Posterior vena cava (tissue), 2 donors: ENCODE measurements at regions not wholly inside any gene's neighbourhood (a gene's known extent, or its start where the extent isn't known, plus 50 kb on each side); places are given as distances from the start of the nearest gene placed in this dataset.

Experiments used
- DNase-seq: peaks from one replicate; pipeline ENCODE4 v3.0.0-alpha.2; 2020; ENCODE audit warnings: low spot score
- intact Hi-C, 2 donors: fragments of 100-400 bp; cut with DNase I; formaldehyde crosslinking; loops; one replicate each; pipeline versions ENCODE4 v1.14.1 to v1.14.2; 2022 to 2023
- donor health status: DM: yes; HTN: yes; CAD: no.
- donor health status: DM: yes; HTN: yes; CAD: no.

GRCh38 chr7:115883629-115884028, 146.9 kb downstream of the TFEC start:
- intact Hi-C loops: no loop called here
- no peak for DNase-seq

DNA sequence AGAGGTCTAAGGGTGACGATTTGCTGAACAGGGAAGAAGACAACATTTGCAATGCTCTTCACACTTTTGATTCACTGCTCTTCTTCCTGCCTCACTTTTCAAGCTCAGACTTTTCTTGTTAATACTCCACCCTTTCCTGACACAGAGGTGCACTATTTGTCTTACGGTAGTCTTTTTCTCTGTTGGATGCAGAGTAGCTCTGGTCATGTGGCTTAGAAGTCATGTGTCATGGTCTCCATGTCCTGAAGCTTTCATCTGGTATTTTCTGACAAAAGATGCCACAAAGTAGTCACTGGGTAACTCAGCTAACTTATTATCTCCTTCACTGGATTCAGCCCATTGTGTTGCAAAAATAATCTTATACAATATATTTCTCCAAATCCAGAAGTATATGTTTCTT, 149.1 kb downstream of the TFEC start:
- intact Hi-C loops: no loop called here
- DNase-seq: no peak

GRCh38 chr7:115879171-115879570, 151.4 kb downstream of the TFEC start:
- intact Hi-C loops: no loop called here
- DNase-seq: no peak

DNA sequence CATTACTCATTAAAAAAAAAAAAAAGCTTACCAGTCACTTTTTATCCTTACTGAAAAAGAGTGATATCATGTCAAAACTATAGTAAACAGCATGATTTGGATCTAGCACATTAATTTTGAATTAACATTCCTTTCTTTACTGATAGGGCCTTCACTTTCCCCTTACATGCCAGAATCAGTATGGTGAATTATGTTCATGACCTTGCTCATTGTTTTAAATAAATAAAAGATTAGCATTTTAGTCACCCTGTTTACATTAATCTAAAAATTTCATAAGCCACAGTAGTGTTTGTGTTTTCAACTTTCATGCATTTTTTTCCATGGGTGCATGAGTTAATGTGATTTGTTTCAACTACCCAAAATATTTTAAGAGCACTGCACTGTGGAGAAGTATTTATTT, 160.8 kb downstream of the TFEC start:
- DNase-seq: no peak
- intact Hi-C loops: no loop called here

DNA sequence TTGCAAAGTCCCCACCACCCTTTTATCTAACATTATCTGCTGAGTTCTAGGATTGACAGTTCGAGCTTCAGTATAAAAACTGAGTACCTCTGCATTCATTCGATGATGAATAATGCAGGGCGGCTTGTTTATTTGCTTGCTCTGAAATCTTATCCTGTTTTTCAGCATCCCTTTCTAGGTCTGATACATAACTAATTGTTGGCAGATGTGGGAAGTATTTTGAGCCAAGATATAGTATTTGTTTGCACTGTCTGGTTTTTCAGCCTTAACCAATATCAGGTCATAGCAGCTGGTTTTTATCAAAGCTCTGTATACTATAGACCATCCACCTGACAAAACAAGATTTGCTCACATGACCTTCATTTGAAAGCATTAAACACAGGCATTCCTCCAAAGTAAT, 161.4 kb downstream of the TFEC start:
- DNase-seq: no peak
- intact Hi-C loops: no loop called here

- intact Hi-C loops: no loop called here
- no peak for DNase-seq
Measured at GRCh38 chr7:115868369-115868768, 162.2 kb downstream of the TFEC start.

DNA sequence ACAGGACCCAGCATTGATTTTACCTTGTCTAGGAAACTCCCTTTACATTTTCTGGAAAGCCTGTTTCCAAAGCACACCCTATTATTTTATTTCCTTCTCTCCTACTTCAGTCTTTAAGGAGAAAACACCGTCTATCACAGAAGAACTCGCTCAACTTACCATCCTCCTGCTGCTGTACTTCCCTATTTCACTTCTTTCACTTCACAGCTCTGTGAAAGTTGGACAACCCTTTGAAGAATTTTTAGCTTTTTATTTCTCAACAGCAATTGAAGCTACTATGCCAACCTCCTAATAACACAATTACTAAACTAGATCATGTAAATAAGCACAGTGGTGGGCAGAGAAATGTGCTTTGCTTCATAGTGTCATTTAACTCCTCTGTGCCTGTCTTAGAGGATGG, 166.5 kb downstream of the TFEC start:
- intact Hi-C loops: no loop called here
- no peak for DNase-seq

DNA sequence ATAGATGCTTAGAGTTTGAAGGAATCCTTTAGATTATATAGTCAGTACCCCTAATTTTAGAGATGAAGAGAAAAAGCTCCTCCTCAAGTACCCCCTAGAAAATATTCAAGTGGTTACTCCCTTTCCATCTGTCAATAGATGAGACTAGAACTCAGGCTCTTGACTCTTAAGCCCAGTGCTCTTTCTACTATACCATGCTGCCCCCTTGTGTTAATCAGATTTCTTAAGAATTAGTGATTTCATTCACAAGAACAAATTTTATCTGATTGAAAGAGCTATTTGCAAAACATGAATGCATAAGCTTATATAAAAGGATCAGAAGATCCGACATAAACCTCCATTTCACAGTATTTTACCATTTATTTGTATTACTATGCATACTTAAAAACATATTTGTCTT, 179.3 kb downstream of the TFEC start:
- intact Hi-C loops: no loop called here

DNA sequence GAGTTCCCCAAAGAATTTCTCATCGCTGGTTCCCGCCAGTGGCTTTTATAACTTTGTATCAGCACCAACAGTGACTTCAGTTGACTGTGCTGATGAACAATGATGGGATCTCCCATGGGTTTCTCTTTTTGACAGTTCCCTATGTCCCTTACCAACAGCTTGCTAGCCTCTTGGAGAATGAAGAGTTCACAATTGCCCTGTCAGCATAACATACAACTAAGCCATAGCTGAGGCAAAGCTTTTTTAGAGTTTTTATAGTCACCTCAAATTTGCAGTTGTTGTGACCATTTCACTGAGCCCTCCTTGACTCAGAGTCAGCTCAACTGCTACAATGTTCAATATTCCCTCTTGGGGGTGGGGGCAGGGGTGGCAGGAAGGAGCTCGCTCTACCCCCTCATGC, 179.8 kb downstream of the TFEC start:
- intact Hi-C loops: no loop called here
- DNase-seq: no peak

More for the DNA sequence above, 179.3 kb downstream of the TFEC start:
- DNase-seq: no peak

GRCh38 chr7:115844857-115845256, 185.7 kb downstream of the TFEC start:
- intact Hi-C loops: no loop called here
- DNase-seq: no peak

- DNase-seq: no peak
- intact Hi-C loops: no loop called here
Measured at GRCh38 chr7:115840702-115841101, 189.9 kb downstream of the TFEC start.

DNA sequence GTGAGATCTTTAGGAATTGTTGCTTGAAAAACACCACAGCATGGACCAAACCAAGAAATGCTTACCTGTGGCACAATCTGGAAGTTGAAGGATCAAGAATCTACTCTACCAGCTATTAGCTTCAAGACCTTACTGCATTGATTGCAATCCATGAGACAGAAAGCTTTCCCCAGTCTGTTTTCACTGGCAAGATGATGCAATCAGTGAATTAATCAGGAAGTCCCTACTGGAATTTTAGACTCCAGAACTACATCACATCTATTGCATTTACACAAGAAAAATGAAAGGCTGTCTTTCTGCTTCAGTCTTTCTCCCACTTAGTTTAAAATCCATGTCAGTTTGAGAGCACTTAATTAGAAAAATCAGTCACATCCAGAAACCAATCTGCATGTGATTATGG, 191.7 kb downstream of the TFEC start:
- intact Hi-C loops: no loop called here
- DNase-seq: no peak

DNA sequence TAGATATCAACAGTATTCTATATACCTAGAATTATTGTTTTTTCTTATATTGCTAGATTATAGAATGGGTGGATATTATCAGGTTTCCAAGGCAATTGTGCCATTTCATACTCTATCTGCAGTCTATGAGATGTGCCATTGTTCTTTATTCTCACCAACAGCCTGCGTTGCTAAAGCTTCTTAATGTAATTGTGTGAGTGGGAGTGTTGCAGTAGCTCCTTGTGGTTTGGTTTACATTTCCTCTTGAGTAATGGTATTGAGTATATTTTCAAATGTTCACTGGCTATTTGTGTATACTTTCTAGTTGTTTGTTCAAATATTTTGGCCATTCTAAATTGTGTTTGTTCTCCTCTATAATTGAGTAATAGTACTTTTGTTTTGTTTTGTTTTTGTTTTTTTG, 199.2 kb downstream of the TFEC start:
- no peak for DNase-seq
- intact Hi-C loops: no loop called here

DNA sequence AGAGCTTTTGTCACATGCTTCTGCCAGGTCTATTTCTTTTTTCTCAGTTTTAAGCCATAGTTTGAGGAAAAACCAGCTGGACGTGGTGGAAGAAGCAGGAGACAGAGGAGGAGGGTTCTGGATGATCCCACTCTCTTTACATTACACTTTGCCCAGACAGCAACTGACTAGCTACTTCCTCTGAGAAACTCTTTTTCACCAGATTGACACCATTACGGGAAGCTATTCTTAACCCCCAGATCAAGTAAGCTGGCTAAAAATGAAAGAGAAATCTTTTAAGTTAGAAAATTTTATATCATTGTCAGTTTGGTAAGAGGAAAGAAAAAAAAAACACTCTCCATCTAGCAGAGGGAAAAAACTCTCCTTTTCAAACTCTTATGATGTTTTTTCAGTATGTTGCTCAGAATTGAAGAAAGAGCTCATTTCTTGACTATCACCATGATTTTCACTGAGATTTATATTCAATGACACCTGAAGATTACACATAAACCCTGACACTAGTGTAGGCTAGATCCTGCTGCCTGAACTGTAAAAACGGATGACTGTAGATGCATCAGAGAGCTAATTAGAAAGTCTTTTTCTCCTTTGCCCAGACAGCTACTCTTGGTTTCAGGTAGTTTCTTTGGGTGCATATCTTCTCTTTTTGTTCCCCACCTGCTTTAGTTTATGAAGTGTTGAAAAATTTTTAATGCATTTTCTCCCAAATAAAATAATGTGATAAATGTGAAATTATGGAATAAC, 203.1 kb downstream of the TFEC start:
- DNase-seq: no peak
- intact Hi-C loops: no loop called here

DNA sequence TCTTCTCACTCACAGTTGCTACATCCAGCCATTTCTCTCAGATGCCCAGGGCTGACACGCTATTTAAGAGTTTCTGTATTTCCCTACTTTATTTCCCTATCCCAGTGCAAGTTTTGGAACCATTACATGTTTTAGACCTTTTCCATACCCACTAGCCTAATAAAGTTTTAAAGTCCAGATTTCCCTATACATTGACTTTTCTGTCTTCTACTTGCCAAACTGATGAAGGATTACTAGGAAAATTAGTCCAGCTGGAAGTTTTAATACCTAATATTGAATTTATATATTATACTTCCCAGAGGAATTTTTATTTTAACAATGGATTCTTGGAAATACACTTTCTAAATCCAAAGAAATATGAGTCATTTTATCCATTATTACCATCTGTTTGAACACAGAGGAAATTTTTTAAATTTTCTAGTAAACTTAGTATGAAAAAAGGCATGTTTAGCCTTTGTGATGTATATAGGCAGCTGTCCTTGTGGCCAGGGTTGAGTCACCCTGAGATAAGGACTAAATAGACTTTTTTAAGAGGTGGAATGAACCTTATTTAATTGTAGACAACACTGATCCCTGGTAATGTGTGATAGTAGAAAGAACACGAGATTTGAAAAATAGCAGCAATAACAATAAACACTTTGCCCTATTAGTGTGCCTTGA, 205.0 kb downstream of the TFEC start:
- DNase-seq: no peak
- intact Hi-C loops: loop anchor here in 1 of 2 donors (1.0 kb wide), 1 partner anchor 12 kb away; no protein-coding TSS in a partner anchor

- intact Hi-C loops: no loop called here
- DNase-seq: no peak
Measured at GRCh38 chr7:115822801-115823200, 207.8 kb downstream of the TFEC start.

GRCh38 chr7:115822380-115822779, 208.2 kb downstream of the TFEC start:
- intact Hi-C loops: no loop called here
- no peak for DNase-seq

GRCh38 chr7:115816318-115816974, 214.1 kb downstream of the TFEC start:
- DNase-seq: no peak
- intact Hi-C loops: no loop called here

- intact Hi-C loops: no loop called here
- DNase-seq: no peak
Measured at GRCh38 chr7:115812794-115813193, 217.8 kb downstream of the TFEC start.

- intact Hi-C loops: no loop called here
- no peak for DNase-seq
Measured at GRCh38 chr7:115805458-115805857, 225.1 kb downstream of the TFEC start.

DNA sequence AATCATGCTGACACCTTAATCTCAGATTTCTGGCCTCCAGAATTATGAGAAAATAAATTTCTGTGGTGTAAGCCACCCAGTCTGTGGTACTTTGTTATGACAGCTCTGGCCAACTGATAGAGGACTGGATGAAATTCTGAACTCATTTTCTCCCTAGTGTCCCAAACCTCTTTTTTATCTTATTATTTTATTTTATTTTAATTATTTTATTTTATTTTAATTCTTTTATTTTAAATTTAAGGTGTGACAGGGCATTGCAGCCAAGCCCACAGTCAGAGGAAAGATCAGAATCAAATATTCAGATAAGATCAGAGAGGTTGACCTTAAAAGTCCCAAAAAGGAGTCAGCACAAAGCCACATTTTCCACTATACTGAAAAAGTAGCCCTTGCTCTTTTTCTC, 228.1 kb downstream of the TFEC start:
- no peak for DNase-seq
- intact Hi-C loops: no loop called here
